Right atrium auricular region (tissue), 2 donors: ENCODE measurements at regions not wholly inside any gene's neighbourhood (a gene's known extent, or its start where the extent isn't known, plus 50 kb on each side); places are given as distances from the start of the nearest gene placed in this dataset.
"Not testable (repeated sequence)": the region's sequence is repeated elsewhere in the genome, so short reads cannot be mapped to it uniquely, and the experiment has no call there.

ENCODE experiments used
- DNase-seq: peaks from one replicate; pipeline ENCODE4 v3.0.0-alpha.2; 2019; ENCODE audit warnings: low spot score
- H3K27ac ChIP-seq, 2 donors: fragments of 200-600 bp; sonication (generic); 1 replicate in 1 of 2; 2 replicates in 1 of 2; pipeline ENCODE4 v1.5.1; 2016 to 2019
- H3K27me3 ChIP-seq, 2 donors: fragments of 200-600 bp; sonication (generic); one replicate each; pipeline versions ENCODE4 v1.5.1 to v1.6.0; 2017 to 2019
- H3K36me3 ChIP-seq: fragments of 200-600 bp; sonication (generic); one replicate; pipeline ENCODE4 v1.5.1; 2016
- H3K4me1 ChIP-seq, 2 donors: fragments of 200-600 bp; sonication (generic); one replicate each; pipeline versions ENCODE4 v1.5.1 to v1.6.0; 2017 to 2019
- H3K4me3 ChIP-seq, 2 donors: fragments of 200-600 bp; sonication (generic); 1 replicate in 1 of 2; 2 replicates in 1 of 2; pipeline ENCODE4 v1.5.1; 2017 to 2019; ENCODE audit warnings: mild to moderate bottlenecking in 1 of 2, moderate library complexity in 1 of 2
- H3K9me3 ChIP-seq, 2 donors: fragments of 200-600 bp; sonication (generic); one replicate each; pipeline ENCODE4 v1.5.1; 2019
- TF ChIP-seq, protein P1 (sequence below), 2 donors: fragments of 200-600 bp; sonication (generic); IDR thresholded peaks; one replicate each; pipeline ENCODE4 v1.5.1; 2019; ENCODE audit warnings: antibody characterized with exemption in 2 of 2

DNA sequence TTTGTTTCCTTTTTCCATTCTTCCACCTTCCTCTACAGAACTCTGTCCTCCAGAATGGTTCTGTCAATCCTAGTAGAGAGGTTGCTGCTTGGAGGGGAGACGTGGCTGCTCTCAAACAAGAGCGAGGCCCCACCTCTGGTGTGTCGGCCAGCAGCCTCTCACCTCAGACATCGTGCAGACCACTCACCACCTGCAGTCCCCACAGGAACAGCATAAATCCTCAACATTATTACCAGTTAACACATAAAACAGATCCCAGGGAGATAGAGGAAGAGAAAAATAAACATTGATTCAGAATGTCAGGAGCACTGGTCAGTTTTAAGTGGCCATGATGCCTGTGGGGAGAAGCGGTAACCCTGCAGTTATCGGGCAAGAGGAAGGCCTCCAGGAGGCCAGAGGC, 485.9 kb upstream of the DPP6 start:
- Histone ChIP-seq H3K4me3 (no peak overlapping the region), H3K27ac (no peak overlapping the region), H3K27me3 (no peaks in the 10 kb centered on the region), H3K36me3 (no peaks in the 10 kb centered on the region), H3K9me3 (peaks cover 0 to 7% of the 10 kb centered on the region in 2 donors), H3K4me1 (no peaks in the 10 kb centered on the region)
- no peak for DNase-seq
- TF ChIP-seq, protein P1, sequence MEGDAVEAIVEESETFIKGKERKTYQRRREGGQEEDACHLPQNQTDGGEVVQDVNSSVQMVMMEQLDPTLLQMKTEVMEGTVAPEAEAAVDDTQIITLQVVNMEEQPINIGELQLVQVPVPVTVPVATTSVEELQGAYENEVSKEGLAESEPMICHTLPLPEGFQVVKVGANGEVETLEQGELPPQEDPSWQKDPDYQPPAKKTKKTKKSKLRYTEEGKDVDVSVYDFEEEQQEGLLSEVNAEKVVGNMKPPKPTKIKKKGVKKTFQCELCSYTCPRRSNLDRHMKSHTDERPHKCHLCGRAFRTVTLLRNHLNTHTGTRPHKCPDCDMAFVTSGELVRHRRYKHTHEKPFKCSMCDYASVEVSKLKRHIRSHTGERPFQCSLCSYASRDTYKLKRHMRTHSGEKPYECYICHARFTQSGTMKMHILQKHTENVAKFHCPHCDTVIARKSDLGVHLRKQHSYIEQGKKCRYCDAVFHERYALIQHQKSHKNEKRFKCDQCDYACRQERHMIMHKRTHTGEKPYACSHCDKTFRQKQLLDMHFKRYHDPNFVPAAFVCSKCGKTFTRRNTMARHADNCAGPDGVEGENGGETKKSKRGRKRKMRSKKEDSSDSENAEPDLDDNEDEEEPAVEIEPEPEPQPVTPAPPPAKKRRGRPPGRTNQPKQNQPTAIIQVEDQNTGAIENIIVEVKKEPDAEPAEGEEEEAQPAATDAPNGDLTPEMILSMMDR (IDR thresholded peaks at IDR 0.05), result no peak

DNA sequence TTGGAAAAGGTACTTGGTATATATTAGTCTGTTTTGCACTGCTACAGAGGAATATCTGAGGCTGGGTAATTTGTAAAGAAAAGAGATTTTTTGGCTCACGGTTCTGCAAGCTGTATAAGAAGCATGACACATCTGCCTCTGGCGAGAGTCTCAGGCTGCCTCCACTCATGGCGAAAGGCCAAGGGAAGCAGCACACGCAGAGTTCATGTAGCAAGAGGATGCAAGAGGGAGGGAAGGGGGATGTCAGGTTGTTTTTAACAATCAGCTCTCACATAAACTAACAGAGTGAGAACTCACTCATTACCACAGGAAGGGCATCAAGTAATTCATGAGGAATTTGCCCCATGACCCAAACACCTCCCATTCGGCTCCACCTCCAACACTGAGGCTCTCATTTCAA, 484.8 kb upstream of the DPP6 start:
- Histone ChIP-seq H3K4me1 (no peaks in the 10 kb centered on the region), H3K9me3 (peaks cover 0 to 7% of the 10 kb centered on the region in 2 donors), H3K27ac (no peak overlapping the region), H3K4me3 (no peak overlapping the region), H3K27me3 (no peaks in the 10 kb centered on the region), H3K36me3 (no peaks in the 10 kb centered on the region)
- TF ChIP-seq, protein P1 (IDR thresholded peaks at IDR 0.05), result no peak
- DNase-seq, result no peak

DNA sequence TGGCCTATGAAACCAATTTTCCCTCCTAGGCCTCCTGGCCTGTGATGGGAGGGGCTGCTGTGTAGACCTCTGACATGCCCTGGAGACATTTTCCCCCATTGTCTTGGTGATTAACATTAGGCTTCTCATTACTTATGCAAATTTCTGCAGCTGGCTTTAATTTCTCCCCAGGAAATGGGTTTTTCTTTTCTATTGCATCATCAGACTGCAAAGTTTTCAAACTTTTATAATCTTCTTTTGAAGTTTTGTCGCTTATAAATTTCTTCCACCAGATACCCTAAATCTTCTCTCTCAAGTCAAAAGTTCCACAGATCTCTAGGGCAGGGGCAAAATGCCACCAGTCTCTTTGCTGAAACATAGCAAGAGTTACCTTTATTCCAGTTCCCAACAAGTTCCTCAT, 482.7 kb upstream of the DPP6 start:
- H3K4me1 ChIP-seq, H3K27me3 ChIP-seq, H3K9me3 ChIP-seq, H3K4me3 ChIP-seq, DNase-seq, H3K36me3 ChIP-seq, H3K27ac ChIP-seq: not testable (repeated sequence)

DNA sequence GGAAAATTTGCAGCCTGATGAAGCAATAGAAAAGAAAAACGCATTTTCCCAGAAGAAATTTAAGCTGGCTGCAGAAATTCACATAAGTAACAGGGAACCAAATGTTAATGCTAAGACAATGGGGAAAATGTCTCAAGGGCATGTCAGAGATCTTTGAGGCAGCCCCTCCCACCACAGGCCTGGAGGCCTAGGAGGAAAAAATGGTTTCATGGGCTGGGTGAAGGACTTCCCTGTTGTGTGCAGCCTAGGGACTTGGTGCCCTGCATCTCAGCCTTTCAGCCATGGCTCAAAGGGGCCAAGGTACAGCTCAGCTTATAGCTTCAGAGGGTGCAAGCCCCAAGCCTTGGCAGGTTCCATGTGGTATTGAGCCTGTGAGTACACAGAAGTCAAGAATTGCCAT, 476.1 kb upstream of the DPP6 start:
- no peaks in the 10 kb centered on the region for H3K4me1 ChIP-seq
- TF ChIP-seq, protein P1 (IDR thresholded peaks at IDR 0.05), result no peak
- no peak overlapping the region for H3K4me3 ChIP-seq
- no peak overlapping the region for H3K27ac ChIP-seq
- DNase-seq, result no peak
- no peaks in the 10 kb centered on the region for H3K27me3 ChIP-seq
- H3K9me3 ChIP-seq, result peaks cover 0 to 7% of the 10 kb centered on the region in 2 donors
- H3K36me3 ChIP-seq, result no peaks in the 10 kb centered on the region

DNA sequence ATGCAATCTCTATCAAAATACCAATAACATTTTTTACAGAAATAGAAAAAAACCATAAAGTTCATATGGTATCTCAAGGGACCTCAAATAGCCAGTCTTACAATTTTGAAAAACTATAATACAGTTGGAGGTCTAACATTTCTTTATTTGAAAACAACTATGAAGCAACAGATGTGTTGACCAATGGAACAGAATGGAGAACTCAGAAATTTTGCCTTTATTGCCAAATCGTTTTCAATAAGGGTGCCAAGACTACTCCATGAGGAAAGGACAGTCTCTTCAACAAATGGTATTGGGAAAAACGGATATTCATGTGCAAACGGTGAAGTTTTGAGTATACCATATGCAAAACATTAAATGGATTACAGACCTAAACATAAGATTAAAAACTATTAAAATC, 470.8 kb upstream of the DPP6 start:
- no peaks in the 10 kb centered on the region for H3K27me3 ChIP-seq
- H3K4me1 ChIP-seq, result no peaks in the 10 kb centered on the region
- no peak for DNase-seq
- no peak overlapping the region for H3K27ac ChIP-seq
- TF ChIP-seq, protein P1 (IDR thresholded peaks at IDR 0.05), result no peak
- H3K4me3 ChIP-seq, result no peak overlapping the region
- H3K9me3 ChIP-seq, result peaks cover 0 to 2% of the 10 kb centered on the region in 2 donors
- no peaks in the 10 kb centered on the region for H3K36me3 ChIP-seq

DNA sequence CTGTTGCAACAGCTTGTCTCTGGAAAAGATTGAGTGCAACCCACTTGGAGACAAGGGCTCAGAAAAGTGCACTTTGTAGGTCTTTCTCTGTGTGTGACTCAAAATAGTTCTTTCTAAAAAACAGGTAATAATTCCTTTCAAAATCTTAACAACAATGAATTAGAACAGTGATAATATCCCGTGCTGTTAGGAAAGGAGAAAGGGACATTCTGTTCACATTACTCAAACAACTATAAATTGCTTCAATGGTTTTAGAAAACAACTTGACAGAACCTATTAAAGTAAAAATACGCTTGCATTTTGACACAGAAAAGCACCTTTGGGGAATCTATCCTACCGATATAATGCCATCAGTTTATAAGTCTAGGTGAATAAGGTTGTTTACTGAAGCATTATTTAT, 468.1 kb upstream of the DPP6 start:
- Histone ChIP-seq H3K27ac (no peak overlapping the region), H3K4me3 (no peak overlapping the region), H3K4me1 (no peaks in the 10 kb centered on the region), H3K9me3 (no peaks in the 10 kb centered on the region), H3K27me3 (no peaks in the 10 kb centered on the region), H3K36me3 (no peaks in the 10 kb centered on the region)
- TF ChIP-seq, protein P1 (IDR thresholded peaks at IDR 0.05), result no peak
- DNase-seq, result no peak
